ENCODE measurements at regions not wholly inside any gene's neighbourhood (a gene's known extent, or its start where the extent isn't known, plus 50 kb on each side); places are given as distances from the start of the nearest gene placed in this dataset.

- Histone ChIP-seq H3K4me3 (ENCODE audit: low read length) (no peak overlapping the region), H3K9ac (ENCODE audit: extremely low read depth, low read length, poor library complexity, severe bottlenecking) (no peak overlapping the region), H3K9me3 (ENCODE audit: control insufficient read depth, low read length) (no peaks in the 10 kb centered on the region), H3K4me1 (ENCODE audit: control insufficient read depth, insufficient read depth, low read length) (peaks cover 7% of the 10 kb centered on the region), H3K27me3 (ENCODE audit: control insufficient read depth, insufficient read depth, low read length, poor library complexity, severe bottlenecking) (peaks cover 5% of the 10 kb centered on the region), H3K36me3 (ENCODE audit: control insufficient read depth, insufficient read depth, low read length) (no peaks in the 10 kb centered on the region), H3K27ac (ENCODE audit: low read depth, low read length) (no peak overlapping the region)
- no peaks in the 10 kb centered on the region for H3K36me3 Mint-ChIP-seq (ENCODE audit: low read depth)
- no peak for DNase-seq
- no peaks in the 10 kb centered on the region for H3K9me3 Mint-ChIP-seq
- no peak overlapping the region for H3K4me3 Mint-ChIP-seq
- peaks cover 17% of the 10 kb centered on the region for H3K4me1 Mint-ChIP-seq
- H3K27me3 Mint-ChIP-seq (ENCODE audit: insufficient read depth), result peaks cover 4% of the 10 kb centered on the region
- TF ChIP-seq CTCF (conservative IDR thresholded peaks at IDR 0.05), result no peak
- 82 to 86% methylated on average over 2 to 3 of the region's 3 CpGs for WGBS, 2 experiments (ENCODE audit: insufficient coverage in 1 of 2, insufficient read length in 1 of 2)
- no peak overlapping the region for H3K27ac Mint-ChIP-seq
Observed at GRCh38 chr6:40331545-40331944, 255.6 kb downstream of the LRFN2 start.

GRCh38 chr6:40330301-40330721 is 256.9 kb downstream of the LRFN2 start:
- no peaks in the 10 kb centered on the region for H3K36me3 Mint-ChIP-seq (ENCODE audit: low read depth)
- peaks cover 5% of the 10 kb centered on the region for H3K27me3 Mint-ChIP-seq (ENCODE audit: insufficient read depth)
- Histone ChIP-seq H3K36me3 (ENCODE audit: control insufficient read depth, insufficient read depth, low read length) (no peaks in the 10 kb centered on the region), H3K9me3 (ENCODE audit: control insufficient read depth, low read length) (no peaks in the 10 kb centered on the region), H3K4me3 (ENCODE audit: low read length) (no peak overlapping the region), H3K27ac (ENCODE audit: low read depth, low read length) (no peak overlapping the region), H3K4me1 (ENCODE audit: control insufficient read depth, insufficient read depth, low read length) (peaks cover 7% of the 10 kb centered on the region), H3K27me3 (ENCODE audit: control insufficient read depth, insufficient read depth, low read length, poor library complexity, severe bottlenecking) (peaks cover 5% of the 10 kb centered on the region), H3K9ac (ENCODE audit: extremely low read depth, low read length, poor library complexity, severe bottlenecking) (no peak overlapping the region)
- H3K4me3 Mint-ChIP-seq, result no peak overlapping the region
- peaks cover 17% of the 10 kb centered on the region for H3K4me1 Mint-ChIP-seq
- 8 to 14% methylated on average over 2 to 4 of the region's 4 CpGs for WGBS, 2 experiments (ENCODE audit: insufficient coverage in 1 of 2, insufficient read length in 1 of 2)
- H3K27ac Mint-ChIP-seq, result no peak overlapping the region
- peak; percentile 79 for DNase-seq
- TF ChIP-seq CTCF (conservative IDR thresholded peaks at IDR 0.05), result no peak
- no peaks in the 10 kb centered on the region for H3K9me3 Mint-ChIP-seq

GRCh38 chr6:40328986-40329545 is 258.1 kb downstream of the LRFN2 start:
- TF ChIP-seq CTCF (conservative IDR thresholded peaks at IDR 0.05), result no peak
- Histone ChIP-seq H3K4me1 (ENCODE audit: control insufficient read depth, insufficient read depth, low read length) (no peaks in the 10 kb centered on the region), H3K27me3 (ENCODE audit: control insufficient read depth, insufficient read depth, low read length, poor library complexity, severe bottlenecking) (peaks cover 5% of the 10 kb centered on the region), H3K36me3 (ENCODE audit: control insufficient read depth, insufficient read depth, low read length) (no peaks in the 10 kb centered on the region), H3K27ac (ENCODE audit: low read depth, low read length) (no peak overlapping the region), H3K4me3 (ENCODE audit: low read length) (no peak overlapping the region), H3K9ac (ENCODE audit: extremely low read depth, low read length, poor library complexity, severe bottlenecking) (no peak overlapping the region), H3K9me3 (ENCODE audit: control insufficient read depth, low read length) (no peaks in the 10 kb centered on the region)
- H3K27me3 Mint-ChIP-seq (ENCODE audit: insufficient read depth), result peaks cover 10% of the 10 kb centered on the region
- no peak overlapping the region for H3K27ac Mint-ChIP-seq
- no peaks in the 10 kb centered on the region for H3K36me3 Mint-ChIP-seq (ENCODE audit: low read depth)
- no peaks in the 10 kb centered on the region for H3K9me3 Mint-ChIP-seq
- H3K4me3 Mint-ChIP-seq, result no peak overlapping the region
- peaks cover 9% of the 10 kb centered on the region for H3K4me1 Mint-ChIP-seq
- 70 to 88% methylated on average over 3 to 4 of the region's 4 CpGs for WGBS, 2 experiments (ENCODE audit: insufficient coverage in 1 of 2, insufficient read length in 1 of 2)
- peak; percentile 85 for DNase-seq

Data from endodermal cell (in vitro differentiated cells).